ENCODE measurements at regions not wholly inside any gene's neighbourhood (a gene's known extent, or its start where the extent isn't known, plus 50 kb on each side); places are given as distances from the start of the nearest gene placed in this dataset.

- Histone ChIP-seq H3K23ac (ENCODE audit: insufficient read length) (no peak overlapping the region), H3K56ac (replicated peaks; ENCODE audit: insufficient read length, low read depth, low read length) (no peak overlapping the region), H3K4me1 (replicated peaks in 1 of 4; ENCODE audit: control insufficient read depth in 3 of 4, insufficient read depth in 4 of 4, low read length in 3 of 4) (no peaks in the 10 kb centered on the region), H3K4me3 (ENCODE audit: extremely low read depth in 1 of 4, insufficient read depth in 2 of 4, low read depth in 3 of 4, low read length in 4 of 4) (no peak overlapping the region), H3K9me3 (ENCODE audit: insufficient read depth in 2 of 2, low read depth in 1 of 2, low read length in 1 of 2) (0 out of 4 replicates have a peak, but pooled peaks cover 0 to 7% of the 10 kb centered on the region in 2 experiments), H3K18ac (ENCODE audit: extremely low read depth, low read length) (no peak overlapping the region; the same call in 1 of the 2 replicates), H2BK120ac (replicated peaks; ENCODE audit: low read depth, low read length) (no peak overlapping the region), H3K4ac (replicated peaks; ENCODE audit: insufficient read length, low read depth, low read length) (no peak overlapping the region), H2BK12ac (ENCODE audit: low read depth, low read length) (no peak overlapping the region), H3K4me2 (ENCODE audit: insufficient read depth in 1 of 2, low read depth in 2 of 2, low read length in 2 of 2) (no peak overlapping the region), H4K5ac (ENCODE audit: insufficient read length, low read depth, low read length) (no peak overlapping the region), H3K9ac (replicated peaks in 1 of 4; ENCODE audit: extremely low read depth in 1 of 4, low read depth in 3 of 4, low read length in 3 of 4) (no peak overlapping the region), H3K79me2 (ENCODE audit: control insufficient read depth in 1 of 2, insufficient read depth in 2 of 2, low read length in 2 of 2) (no peaks in the 10 kb centered on the region), H2AFZ (ENCODE audit: low read length) (peak overlapping the region; percentile 46; the same call in 1 of the 2 replicates), H2BK15ac (ENCODE audit: low read length) (no peak overlapping the region), H3K27ac (ENCODE audit: low read depth, low read length) (no peak overlapping the region), H2AK5ac (ENCODE audit: low read depth, low read length) (no peak overlapping the region), H3K79me1 (ENCODE audit: low read depth, low read length) (no peaks in the 10 kb centered on the region), H4K8ac (ENCODE audit: extremely low read depth, insufficient read depth, low read length) (no peak overlapping the region), H2BK5ac (ENCODE audit: low read depth, low read length) (no peak overlapping the region), H4K20me1 (replicated peaks in 1 of 2; ENCODE audit: control insufficient read depth in 1 of 2, insufficient read depth in 2 of 2, low read length in 2 of 2) (no peaks in the 10 kb centered on the region), H3K36me3 (ENCODE audit: control insufficient read depth in 2 of 4, insufficient read depth in 4 of 4, low read length in 3 of 4) (no peaks in the 10 kb centered on the region), H3K23me2 (ENCODE audit: low read depth, low read length) (no peaks in the 10 kb centered on the region), H4K91ac (replicated peaks; ENCODE audit: insufficient read length, low read length) (no peak overlapping the region), H3K14ac (ENCODE audit: insufficient read length) (no peak overlapping the region), H2BK20ac (ENCODE audit: low read length) (no peak overlapping the region), H3K27me3 (replicated peaks in 1 of 4; ENCODE audit: control insufficient read depth in 3 of 4, extremely low read depth in 1 of 4, insufficient read depth in 3 of 4, low read length in 3 of 4) (no peaks in the 10 kb centered on the region)
- ChIA-PET CTCF (ENCODE audit: partially characterized antibody) (interaction anchor here (0.6 to 1.8 kb wide), 3 partner anchors 28 to 202 kb away, joined by 3 to 5 read pairs (median 3); no protein-coding TSS in a partner anchor), POLR2A (ENCODE audit: partially characterized antibody) (no interaction called here)
- TF ChIP-seq TEAD4 (IDR thresholded peaks at IDR 0.05; ENCODE audit: low read depth, low read length) (no peak), CEBPB (IDR thresholded peaks at IDR 0.05; ENCODE audit: low read depth, low read length) (0 out of 2 replicates have a peak, but pooled peaks have one; percentile 60)
- TF ChIP-seq, protein P1, sequence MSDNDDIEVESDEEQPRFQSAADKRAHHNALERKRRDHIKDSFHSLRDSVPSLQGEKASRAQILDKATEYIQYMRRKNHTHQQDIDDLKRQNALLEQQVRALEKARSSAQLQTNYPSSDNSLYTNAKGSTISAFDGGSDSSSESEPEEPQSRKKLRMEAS (IDR thresholded peaks at IDR 0.05) = no peak
- no peak for DNase-seq (ENCODE audit: low read depth in 1 of 2, low spot score in 2 of 2)
- FAIRE-seq = no peak
- 87% methylated on average over 8 of the region's 8 CpGs; no CpG with 5 or more reads in 1 of the 2 experiments for WGBS, 2 experiments (ENCODE audit: extremely low coverage in 1 of 2, insufficient coverage in 1 of 2, insufficient read length in 1 of 2, insufficient replicate concordance in 2 of 2, low coverage in 1 of 2, low lambda C conversion rate in 2 of 2, missing lambda C conversion rate in 1 of 2)
Observed at GRCh38 chr5:174610968-174611367, 113.4 kb upstream of the MSX2 start.
